Activated naive CD8-positive, alpha-beta T cell treated with anti-CD3 and anti-CD28 coated beads, Interleukin-2, amount 50 U/mL, for 24 hours (primary cell): ENCODE measurements at regions not wholly inside any gene's neighbourhood (a gene's known extent, or its start where the extent isn't known, plus 50 kb on each side); places are given as distances from the start of the nearest gene placed in this dataset.
"Not testable (repeated sequence)": the region's sequence is repeated elsewhere in the genome, so short reads cannot be mapped to it uniquely, and the experiment has no call there.

Source experiments
- ATAC-seq: fragments of 150-1000 bp; cut with Tn5 transposase; one replicate; pipeline ENCODE4 v1.10.0; 2021
- DNase-seq: peaks from one replicate; pipeline ENCODE4 v3.0.0; 2021
- H3K27ac Mint-ChIP-seq: one replicate; pipeline ENCODE4 v1.8.0; 2021; ENCODE audit warnings: mild to moderate bottlenecking, mixed read lengths
- H3K27me3 Mint-ChIP-seq: one replicate; pipeline ENCODE4 v1.8.0; 2021; ENCODE audit warnings: mixed read lengths
- H3K36me3 Mint-ChIP-seq: one replicate; pipeline ENCODE4 v1.8.0; 2021; ENCODE audit warnings: low read depth, mixed read lengths
- H3K4me1 Mint-ChIP-seq: one replicate; pipeline ENCODE4 v1.8.0; 2021; ENCODE audit warnings: mixed read lengths
- H3K4me3 Mint-ChIP-seq: one replicate; pipeline ENCODE4 v1.8.0; 2021; ENCODE audit warnings: mild to moderate bottlenecking, moderate library complexity, mixed read lengths
- H3K9me3 Mint-ChIP-seq: one replicate; pipeline ENCODE4 v1.8.0; 2021; ENCODE audit warnings: mixed read lengths

DNA sequence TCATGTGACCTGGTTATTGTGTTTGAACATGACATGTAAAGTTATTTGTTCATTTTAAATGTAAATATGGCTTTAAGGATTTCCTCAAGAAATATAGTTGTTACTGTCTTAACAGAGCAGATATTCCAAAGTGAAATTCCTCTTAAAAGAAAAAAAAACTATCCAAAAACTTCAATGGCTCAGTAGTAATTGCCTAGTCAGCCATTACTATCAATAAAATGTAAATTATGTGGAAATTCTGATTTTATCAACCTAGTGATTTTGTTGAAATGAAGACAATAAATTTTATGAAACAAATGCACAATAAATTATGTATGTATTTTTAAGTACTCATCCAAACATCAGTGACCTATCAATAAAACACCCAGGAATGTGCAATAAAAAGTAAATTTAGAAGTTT is 463.3 kb downstream of the TENT5A start:
- Mint-ChIP-seq H3K4me3 (no peak overlapping the region), H3K4me1 (no peaks in the 10 kb centered on the region), H3K27ac (no peak overlapping the region), H3K36me3 (no peaks in the 10 kb centered on the region), H3K9me3 (peaks cover 9% of the 10 kb centered on the region), H3K27me3 (no peaks in the 10 kb centered on the region)
- ATAC-seq (no peak), DNase-seq (no peak)

DNA sequence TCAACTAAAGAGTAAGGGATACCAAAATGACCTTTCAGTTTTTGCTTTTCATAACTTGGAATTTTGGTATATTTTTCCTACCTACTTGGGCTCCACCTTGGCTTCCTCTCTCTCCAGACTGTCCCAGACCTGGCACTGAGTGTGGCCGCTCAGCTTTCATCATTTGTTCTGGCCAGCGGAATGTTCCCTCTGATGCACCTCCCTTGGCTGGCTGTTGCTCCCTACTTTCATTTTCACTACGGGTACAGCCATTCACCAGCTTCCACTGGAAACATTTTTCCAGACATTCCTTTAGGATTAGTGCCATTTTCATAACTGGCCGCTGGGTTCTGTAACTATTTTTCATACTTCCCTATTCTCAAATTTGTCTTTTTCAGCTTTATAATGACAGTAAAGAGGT is 487.4 kb downstream of the TENT5A start:
- H3K4me1 Mint-ChIP-seq = no peaks in the 10 kb centered on the region
- no peak for DNase-seq
- ATAC-seq = no peak
- H3K36me3 Mint-ChIP-seq = no peaks in the 10 kb centered on the region
- H3K9me3 Mint-ChIP-seq = peaks cover 4% of the 10 kb centered on the region
- no peak overlapping the region for H3K4me3 Mint-ChIP-seq
- no peak overlapping the region for H3K27ac Mint-ChIP-seq
- no peaks in the 10 kb centered on the region for H3K27me3 Mint-ChIP-seq

DNA sequence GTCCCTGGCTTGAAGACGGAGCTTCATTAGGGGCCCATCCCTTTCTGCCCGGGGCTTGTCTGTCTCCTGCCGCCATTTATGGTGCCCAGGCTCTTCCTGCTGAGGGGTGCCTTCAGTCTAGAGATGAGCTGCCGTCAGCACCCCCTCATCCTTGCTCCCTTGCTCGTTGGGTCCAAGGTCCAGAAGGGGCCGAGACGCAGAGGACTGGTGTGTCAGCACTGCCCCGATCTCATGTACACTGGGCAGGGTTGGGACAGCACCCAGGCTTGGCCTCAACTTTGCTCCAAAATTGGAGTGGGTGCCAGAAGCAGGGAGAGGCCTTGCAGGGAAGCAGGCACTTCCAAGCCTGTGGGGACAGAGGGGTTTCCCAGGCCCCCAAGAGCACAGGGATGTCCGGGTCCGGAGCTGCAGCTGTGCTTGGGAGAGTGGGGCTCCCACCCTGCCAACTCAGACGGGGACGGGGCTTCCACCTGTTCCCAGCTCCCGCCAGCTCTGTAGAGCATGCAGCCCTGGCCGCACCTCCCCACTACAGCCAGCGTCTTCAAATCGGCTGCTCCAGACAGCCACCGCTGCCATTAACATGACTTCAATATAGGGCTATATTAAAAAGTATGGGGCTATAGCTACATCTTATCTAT is 488.8 kb downstream of the TENT5A start:
- ATAC-seq (no peak), DNase-seq (no peak)
- no peaks in the 10 kb centered on the region for H3K27me3 Mint-ChIP-seq
- H3K27ac Mint-ChIP-seq = no peak overlapping the region
- no peaks in the 10 kb centered on the region for H3K36me3 Mint-ChIP-seq
- peaks cover 4% of the 10 kb centered on the region for H3K9me3 Mint-ChIP-seq
- H3K4me3 Mint-ChIP-seq = no peak overlapping the region
- no peaks in the 10 kb centered on the region for H3K4me1 Mint-ChIP-seq

DNA sequence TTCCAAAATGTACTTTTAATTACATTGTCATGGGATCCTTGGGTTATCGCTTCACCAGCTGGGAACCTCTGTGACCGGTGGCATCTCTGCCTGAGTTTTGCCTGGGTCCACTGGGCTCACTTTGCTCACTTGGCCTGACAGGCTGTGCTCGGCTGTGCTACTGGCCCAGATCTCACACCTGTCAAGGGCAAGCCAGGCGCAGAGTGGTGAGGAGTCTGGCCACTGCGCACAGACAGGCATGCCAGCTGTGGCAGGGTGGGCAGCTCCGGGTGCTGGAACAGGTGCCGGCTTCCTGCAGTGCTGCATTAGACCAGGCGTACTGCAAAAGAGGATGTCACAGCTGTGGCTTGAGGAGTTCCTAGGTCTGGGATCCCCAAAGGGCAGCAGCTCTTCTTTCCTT is 489.8 kb downstream of the TENT5A start:
- H3K27ac Mint-ChIP-seq = no peak overlapping the region
- no peak overlapping the region for H3K4me3 Mint-ChIP-seq
- no peak for ATAC-seq
- peaks cover 10% of the 10 kb centered on the region for H3K9me3 Mint-ChIP-seq
- no peaks in the 10 kb centered on the region for H3K4me1 Mint-ChIP-seq
- H3K27me3 Mint-ChIP-seq = no peaks in the 10 kb centered on the region
- H3K36me3 Mint-ChIP-seq = no peaks in the 10 kb centered on the region
- DNase-seq = no peak

DNA sequence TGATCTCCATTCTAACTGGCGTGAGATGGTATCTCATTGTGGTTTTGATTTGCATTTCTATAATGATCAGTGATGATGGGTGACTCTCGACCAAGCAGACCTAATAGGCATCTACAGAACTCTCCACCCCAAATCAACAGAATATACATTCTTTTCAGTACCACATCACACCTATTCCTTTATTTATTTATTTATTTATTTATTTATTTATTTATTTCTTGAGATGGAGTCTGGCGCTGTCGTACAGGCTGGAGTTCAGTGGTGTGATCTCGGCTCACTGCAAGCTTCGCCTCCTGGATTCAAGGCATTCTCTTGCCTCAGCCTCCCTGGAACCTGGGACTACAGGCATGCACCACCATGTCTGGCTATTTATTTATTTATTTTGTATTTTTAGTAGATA is 496.3 kb downstream of the TENT5A start:
- DNase-seq, ATAC-seq, H3K27me3 Mint-ChIP-seq, H3K36me3 Mint-ChIP-seq, H3K4me3 Mint-ChIP-seq, H3K4me1 Mint-ChIP-seq, H3K27ac Mint-ChIP-seq: not testable (repeated sequence)
- peaks cover 24% of the 10 kb centered on the region for H3K9me3 Mint-ChIP-seq

DNA sequence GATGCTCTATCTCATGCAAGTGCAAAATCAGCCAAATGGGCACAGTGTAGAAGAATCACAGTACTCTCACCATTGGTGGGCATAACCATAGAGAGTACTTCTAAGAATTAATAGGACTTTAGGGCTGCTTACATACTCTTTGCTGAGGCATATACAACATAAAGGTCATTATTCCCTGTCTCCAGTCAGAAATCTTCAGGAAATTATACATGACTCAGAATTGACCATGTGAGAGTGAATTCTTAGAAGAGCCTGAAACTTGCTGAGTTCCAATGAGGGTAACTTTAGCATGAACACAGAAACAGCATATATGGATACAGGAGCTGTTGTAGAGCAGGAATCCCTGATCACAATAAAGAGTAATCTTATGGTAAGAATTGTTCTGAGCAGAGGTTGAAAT is 498.7 kb downstream of the TENT5A start:
- peaks cover 24% of the 10 kb centered on the region for H3K9me3 Mint-ChIP-seq
- H3K27ac Mint-ChIP-seq = no peak overlapping the region
- H3K4me3 Mint-ChIP-seq = no peak overlapping the region
- no peak for DNase-seq
- H3K4me1 Mint-ChIP-seq = no peaks in the 10 kb centered on the region
- H3K27me3 Mint-ChIP-seq = no peaks in the 10 kb centered on the region
- H3K36me3 Mint-ChIP-seq = no peaks in the 10 kb centered on the region
- no peak for ATAC-seq

DNA sequence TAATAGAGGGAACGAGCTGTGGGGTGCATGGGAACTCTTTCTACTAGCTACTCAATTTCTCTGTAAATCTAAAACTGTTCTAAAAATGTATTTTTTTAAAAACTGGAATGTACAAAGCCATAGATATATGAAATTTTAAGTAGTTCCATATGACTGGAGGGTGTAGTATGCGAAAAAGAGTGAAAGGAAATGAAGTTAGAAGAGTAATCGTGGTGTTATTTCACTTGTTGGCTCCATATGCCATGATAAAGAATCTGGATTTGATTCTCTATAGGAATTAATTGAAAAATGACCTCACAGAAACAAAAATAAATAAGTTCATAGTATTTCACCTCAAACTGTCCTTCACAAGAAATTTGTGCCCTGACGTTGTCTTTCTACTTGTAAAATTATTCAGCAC is 500.2 kb downstream of the TENT5A start:
- DNase-seq = no peak
- Mint-ChIP-seq H3K36me3 (no peaks in the 10 kb centered on the region), H3K27ac (no peak overlapping the region), H3K27me3 (no peaks in the 10 kb centered on the region), H3K9me3 (peaks cover 14% of the 10 kb centered on the region), H3K4me1 (no peaks in the 10 kb centered on the region), H3K4me3 (no peak overlapping the region)
- no peak for ATAC-seq

DNA sequence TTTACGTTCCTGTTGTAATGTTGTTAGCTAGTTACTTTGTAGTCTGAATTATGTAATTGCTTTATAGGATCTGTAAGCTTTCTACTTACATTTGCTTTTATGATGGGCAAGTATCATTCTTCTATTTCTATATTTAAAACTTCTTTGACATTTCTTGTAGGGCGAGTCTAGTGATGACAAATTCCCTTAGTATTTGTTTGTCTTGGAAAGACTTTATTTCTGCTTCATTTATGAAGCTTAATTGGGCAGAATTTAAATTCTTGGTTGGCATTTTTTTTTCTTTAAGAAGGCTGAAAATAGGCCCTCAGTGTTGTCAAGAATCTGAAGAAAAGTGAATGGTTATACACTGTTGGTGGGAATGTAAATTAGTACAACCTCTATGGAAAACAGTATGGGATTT is 506.3 kb downstream of the TENT5A start:
- ATAC-seq (no peak), DNase-seq (no peak)
- Mint-ChIP-seq H3K36me3 (no peaks in the 10 kb centered on the region), H3K4me1 (no peaks in the 10 kb centered on the region), H3K4me3 (no peak overlapping the region), H3K27ac (no peak overlapping the region), H3K27me3 (no peaks in the 10 kb centered on the region), H3K9me3 (no peaks in the 10 kb centered on the region)

DNA sequence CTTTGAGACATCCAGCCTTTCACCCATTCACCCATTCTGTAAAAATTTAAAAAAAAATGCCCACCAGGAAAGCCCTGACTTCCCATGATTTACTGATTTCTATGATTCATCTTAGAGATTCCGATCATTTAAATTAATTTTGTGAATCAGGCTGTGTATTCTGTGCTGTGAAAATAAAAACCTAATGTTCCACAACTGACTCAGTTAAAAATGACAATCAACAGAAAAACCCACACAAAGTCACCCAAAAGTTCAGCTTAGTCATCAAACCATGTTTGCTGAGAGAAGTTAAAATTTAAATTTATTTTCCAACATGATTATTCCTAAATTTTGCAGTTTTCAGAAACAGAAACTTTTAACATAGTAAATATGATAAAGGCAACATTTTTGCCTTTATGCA is 509.9 kb downstream of the TENT5A start:
- no peak overlapping the region for H3K4me3 Mint-ChIP-seq
- H3K4me1 Mint-ChIP-seq = no peaks in the 10 kb centered on the region
- H3K36me3 Mint-ChIP-seq = no peaks in the 10 kb centered on the region
- DNase-seq (no peak), ATAC-seq (no peak)
- no peaks in the 10 kb centered on the region for H3K27me3 Mint-ChIP-seq
- H3K27ac Mint-ChIP-seq = no peak overlapping the region
- H3K9me3 Mint-ChIP-seq = no peaks in the 10 kb centered on the region

DNA sequence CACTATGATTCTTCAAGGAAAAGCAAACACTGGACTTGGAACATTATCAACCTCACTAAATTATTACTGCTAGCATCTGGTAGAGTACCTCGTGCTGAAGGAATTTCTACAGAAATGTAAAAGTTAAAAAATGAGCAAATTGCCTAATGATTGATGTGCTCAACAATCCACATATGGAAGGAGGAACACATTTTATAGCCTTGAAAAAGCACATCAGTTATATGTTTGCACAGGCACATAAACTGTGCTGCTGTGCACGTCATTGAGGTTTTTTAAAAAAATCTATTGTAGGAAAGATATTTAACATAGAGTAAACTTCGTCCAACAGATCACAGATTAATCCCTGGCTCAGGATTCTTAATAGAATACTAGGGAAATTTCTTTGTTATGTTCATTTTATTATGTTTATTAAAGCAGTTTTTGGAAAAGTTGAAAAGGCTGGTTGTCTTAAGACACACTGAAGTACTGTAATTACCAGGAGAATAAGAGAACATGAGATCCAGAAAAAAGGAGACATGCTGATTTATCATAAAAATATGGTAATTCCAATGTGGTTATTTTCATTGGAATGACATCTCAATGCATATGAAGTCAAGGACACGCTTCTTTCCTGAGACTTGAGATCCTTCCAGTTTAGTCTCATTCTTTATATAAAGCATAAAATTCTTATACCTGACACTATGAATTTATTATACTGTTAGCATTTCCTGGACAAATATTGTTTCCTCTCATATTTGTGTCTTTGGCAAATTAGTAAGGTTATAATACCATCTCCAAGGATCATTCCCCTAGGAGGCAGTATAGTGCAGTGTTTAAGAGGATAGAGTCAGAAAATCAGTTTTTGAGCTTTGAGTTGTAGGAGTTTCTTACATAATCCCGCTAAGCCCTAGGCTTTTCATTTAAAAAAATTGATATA is 511.1 kb downstream of the TENT5A start:
- ATAC-seq = no peak
- H3K27ac Mint-ChIP-seq = no peak overlapping the region
- H3K36me3 Mint-ChIP-seq = no peaks in the 10 kb centered on the region
- H3K4me1 Mint-ChIP-seq = no peaks in the 10 kb centered on the region
- H3K9me3 Mint-ChIP-seq = no peaks in the 10 kb centered on the region
- no peaks in the 10 kb centered on the region for H3K27me3 Mint-ChIP-seq
- DNase-seq = no peak
- no peak overlapping the region for H3K4me3 Mint-ChIP-seq

DNA sequence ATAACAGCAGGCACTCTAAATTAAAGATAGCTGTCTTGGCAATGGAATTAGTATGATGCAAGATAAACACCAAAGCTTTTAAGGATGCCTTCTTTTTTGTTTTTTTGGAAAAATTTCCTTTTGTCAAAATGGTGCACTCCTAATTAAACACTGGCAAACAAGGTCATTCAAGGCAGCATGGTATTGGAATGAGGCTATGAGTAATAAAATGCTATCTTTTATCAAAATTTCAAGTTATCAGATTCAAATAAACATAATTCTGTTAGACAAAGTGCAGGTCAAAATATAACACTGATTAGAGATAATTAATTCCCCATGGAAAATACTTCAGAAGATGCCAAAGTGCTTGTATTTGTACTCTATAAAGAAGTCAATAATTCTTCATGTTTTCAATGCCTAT is 514.1 kb downstream of the TENT5A start:
- Mint-ChIP-seq H3K27me3 (no peaks in the 10 kb centered on the region), H3K36me3 (no peaks in the 10 kb centered on the region), H3K4me3 (no peak overlapping the region), H3K27ac (no peak overlapping the region), H3K4me1 (no peaks in the 10 kb centered on the region), H3K9me3 (no peaks in the 10 kb centered on the region)
- no peak for DNase-seq
- ATAC-seq = no peak

DNA sequence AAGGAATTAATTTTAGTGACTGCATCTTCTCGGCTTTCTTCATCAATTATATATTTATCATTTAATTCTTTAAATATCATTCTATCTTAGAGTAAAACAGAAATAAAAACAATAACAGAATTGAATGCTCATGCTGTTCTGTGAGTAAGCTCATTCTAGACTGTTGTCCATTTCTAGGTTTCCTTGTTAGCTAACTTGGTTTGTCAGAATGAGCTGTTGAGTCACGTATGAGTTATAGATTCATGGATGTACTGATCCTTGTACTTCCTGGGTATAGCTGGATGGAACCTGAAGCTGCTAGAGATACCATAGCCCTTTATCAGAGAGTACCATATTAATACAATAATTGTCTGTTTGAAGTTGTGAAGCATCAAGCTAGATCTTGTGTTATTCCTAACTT is 515.3 kb downstream of the TENT5A start:
- ATAC-seq (no peak), DNase-seq (no peak)
- Mint-ChIP-seq H3K4me3 (no peak overlapping the region), H3K27ac (no peak overlapping the region), H3K36me3 (no peaks in the 10 kb centered on the region), H3K4me1 (no peaks in the 10 kb centered on the region), H3K27me3 (no peaks in the 10 kb centered on the region), H3K9me3 (no peaks in the 10 kb centered on the region)

DNA sequence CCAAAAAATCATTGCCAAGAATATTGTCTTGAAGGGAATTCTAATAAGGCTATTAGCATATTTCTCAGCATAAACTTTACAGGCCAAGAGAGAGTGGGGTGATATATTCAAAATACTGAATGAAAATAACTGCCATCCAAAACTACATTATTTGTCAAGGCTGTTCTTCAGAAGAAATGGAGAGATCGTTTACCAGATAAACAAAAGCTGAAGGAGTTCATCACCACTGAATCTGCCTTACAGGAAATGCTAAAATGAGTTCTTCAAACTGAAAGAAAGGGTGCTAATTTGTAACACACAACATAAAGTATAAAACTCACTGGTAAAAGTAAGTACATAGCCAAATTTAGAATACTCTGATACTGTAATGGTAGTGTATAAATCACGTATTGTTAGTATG is 517.0 kb downstream of the TENT5A start:
- Mint-ChIP-seq H3K36me3 (no peaks in the 10 kb centered on the region), H3K4me1 (no peaks in the 10 kb centered on the region), H3K27me3 (no peaks in the 10 kb centered on the region), H3K9me3 (peaks cover 3% of the 10 kb centered on the region), H3K4me3 (no peak overlapping the region), H3K27ac (no peak overlapping the region)
- ATAC-seq (no peak), DNase-seq (no peak)

DNA sequence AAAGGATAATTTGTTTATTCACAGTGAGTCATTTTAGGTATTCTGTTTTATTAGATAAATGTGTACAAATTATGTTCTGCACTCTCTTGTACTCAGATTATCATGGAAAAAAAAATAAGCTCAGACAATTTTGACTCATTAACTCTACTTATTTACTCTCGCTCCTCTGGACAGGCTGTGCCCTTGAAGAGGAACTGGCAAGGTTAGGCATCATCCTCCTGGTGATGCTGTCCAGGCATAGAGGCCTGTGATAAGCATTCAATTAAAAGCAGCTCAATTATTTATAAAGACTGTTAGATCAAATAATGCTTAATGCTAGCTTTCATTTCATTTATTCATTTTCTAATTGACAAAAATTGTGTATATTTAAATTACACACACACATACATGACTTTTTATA is 518.5 kb downstream of the TENT5A start:
- Mint-ChIP-seq H3K36me3 (no peaks in the 10 kb centered on the region), H3K4me1 (no peaks in the 10 kb centered on the region), H3K27me3 (no peaks in the 10 kb centered on the region), H3K9me3 (peaks cover 3% of the 10 kb centered on the region), H3K4me3 (no peak overlapping the region), H3K27ac (no peak overlapping the region)
- DNase-seq (no peak), ATAC-seq (no peak)

DNA sequence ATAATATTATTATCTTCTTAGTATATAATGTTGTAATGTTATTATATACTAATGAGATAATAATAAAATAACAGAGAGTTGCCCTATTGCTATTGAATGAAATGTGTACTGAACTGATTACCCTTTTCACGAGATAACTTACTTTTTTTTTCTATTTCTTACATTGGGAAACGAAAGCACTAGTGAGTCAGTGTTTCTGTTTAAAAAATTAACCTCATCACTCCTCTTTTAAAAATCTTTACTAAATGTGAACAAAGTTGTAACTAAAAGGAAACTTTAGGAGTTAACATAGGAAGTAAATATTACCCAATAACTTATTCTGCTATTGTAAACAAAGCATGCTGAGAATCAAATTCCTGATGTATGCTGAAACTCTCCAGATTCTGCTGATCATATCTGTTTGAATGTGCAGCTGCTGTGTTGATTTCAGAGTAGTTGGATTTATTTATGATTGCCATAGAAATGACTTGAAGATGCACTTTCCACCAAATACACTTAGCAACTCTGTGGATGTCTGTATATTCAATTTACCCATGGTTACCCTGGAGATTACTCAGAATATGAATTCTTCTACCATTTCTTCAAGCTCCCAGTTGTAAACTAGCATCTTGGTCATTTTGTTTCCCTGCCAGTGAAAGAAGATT is 523.4 kb downstream of the TENT5A start:
- ATAC-seq = no peak
- Mint-ChIP-seq H3K27me3 (no peaks in the 10 kb centered on the region), H3K9me3 (peaks cover 3% of the 10 kb centered on the region), H3K4me1 (no peaks in the 10 kb centered on the region), H3K4me3 (no peak overlapping the region), H3K27ac (no peak overlapping the region), H3K36me3 (no peaks in the 10 kb centered on the region)
- no peak for DNase-seq
